ENCODE measurements at regions not wholly inside any gene's neighbourhood (a gene's known extent, or its start where the extent isn't known, plus 50 kb on each side); places are given as distances from the start of the nearest gene placed in this dataset.

DNA sequence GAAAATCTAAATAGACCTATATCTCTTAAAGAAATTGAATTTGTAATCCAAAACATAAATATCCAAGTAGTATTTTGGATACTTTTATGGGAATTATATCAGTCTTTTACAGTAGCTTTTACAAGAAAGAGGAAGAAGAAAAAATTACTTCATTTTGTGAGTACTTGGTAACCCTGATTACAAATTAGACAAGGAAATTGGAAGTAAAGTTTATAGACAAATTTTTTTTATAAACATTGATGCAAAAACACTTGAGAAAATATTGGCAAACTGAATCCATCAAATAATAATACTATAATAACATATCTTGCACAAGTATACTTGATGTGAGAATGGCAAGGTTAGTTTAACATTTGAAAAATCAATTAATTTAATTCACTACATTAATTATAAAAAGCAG is 954.1 kb upstream of the MIR17HG start:
- intact Hi-C loops (cut with DNase I) = no loop called here
- TF ChIP-seq, protein P1, sequence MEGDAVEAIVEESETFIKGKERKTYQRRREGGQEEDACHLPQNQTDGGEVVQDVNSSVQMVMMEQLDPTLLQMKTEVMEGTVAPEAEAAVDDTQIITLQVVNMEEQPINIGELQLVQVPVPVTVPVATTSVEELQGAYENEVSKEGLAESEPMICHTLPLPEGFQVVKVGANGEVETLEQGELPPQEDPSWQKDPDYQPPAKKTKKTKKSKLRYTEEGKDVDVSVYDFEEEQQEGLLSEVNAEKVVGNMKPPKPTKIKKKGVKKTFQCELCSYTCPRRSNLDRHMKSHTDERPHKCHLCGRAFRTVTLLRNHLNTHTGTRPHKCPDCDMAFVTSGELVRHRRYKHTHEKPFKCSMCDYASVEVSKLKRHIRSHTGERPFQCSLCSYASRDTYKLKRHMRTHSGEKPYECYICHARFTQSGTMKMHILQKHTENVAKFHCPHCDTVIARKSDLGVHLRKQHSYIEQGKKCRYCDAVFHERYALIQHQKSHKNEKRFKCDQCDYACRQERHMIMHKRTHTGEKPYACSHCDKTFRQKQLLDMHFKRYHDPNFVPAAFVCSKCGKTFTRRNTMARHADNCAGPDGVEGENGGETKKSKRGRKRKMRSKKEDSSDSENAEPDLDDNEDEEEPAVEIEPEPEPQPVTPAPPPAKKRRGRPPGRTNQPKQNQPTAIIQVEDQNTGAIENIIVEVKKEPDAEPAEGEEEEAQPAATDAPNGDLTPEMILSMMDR (IDR thresholded peaks at IDR 0.05) = no peak
- no peak for TF ChIP-seq POLR2A (IDR thresholded peaks at IDR 0.05)
- Histone ChIP-seq H3K27me3 (no peaks in the 10 kb centered on the region), H3K4me3 (no peak overlapping the region), H3K27ac (no peak overlapping the region), H3K4me1 (no peaks in the 10 kb centered on the region), H3K9me3 (peaks cover 0 to 4% (median 0%) of the 10 kb centered on the region in 4 donors), H3K36me3 (no peaks in the 10 kb centered on the region)
- DNase-seq (no peak), ATAC-seq (no peak)

DNA sequence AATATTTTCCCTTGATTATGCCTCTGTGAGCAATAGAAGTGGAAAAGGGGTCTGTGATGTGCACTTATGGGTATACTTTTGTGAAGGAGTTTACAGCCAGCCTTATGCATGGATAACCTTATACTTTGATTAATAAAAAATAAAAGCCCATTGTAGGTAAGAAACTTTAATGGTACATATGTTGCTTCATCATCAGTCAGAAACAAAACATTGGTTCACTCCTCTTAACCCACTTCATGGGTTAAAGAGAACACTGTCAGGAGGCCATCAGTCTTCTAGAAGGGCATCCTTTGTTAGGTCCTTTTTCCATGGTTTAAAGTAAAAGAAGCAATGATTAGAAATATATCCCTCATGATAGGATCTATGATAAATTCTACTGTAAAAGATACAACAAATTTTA is 952.1 kb upstream of the MIR17HG start:
- ATAC-seq = no peak
- H3K36me3 ChIP-seq = no peaks in the 10 kb centered on the region
- no peak overlapping the region for H3K4me3 ChIP-seq
- no peak overlapping the region for H3K27ac ChIP-seq
- H3K4me1 ChIP-seq = no peaks in the 10 kb centered on the region
- peaks cover 0 to 4% (median 0%) of the 10 kb centered on the region in 4 donors for H3K9me3 ChIP-seq
- no peaks in the 10 kb centered on the region for H3K27me3 ChIP-seq
- DNase-seq = no peak
- intact Hi-C loops (cut with DNase I) = no loop called here
- TF ChIP-seq POLR2A (IDR thresholded peaks at IDR 0.05) = no peak
- TF ChIP-seq, protein P1 (IDR thresholded peaks at IDR 0.05) = no peak

DNA sequence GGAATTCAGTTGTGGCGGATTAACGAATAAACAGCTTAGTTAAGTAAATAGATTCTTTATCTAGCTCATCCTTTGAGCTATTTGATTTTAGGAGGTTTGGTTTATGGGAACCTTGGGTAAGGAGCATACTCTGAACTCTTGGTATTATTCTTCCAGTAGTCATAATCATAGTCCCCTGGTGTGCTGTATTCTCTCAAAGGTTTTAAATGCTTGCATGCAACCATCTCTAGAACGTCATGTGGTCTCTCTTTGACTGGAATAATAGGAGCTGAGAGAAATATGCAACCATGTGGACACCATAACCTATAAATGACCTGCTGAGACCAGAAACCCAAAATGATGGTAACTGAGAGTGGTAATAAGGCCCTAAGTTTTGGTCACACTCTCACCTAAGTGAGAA is 951.6 kb upstream of the MIR17HG start:
- no peak overlapping the region for H3K27ac ChIP-seq
- TF ChIP-seq, protein P1 (IDR thresholded peaks at IDR 0.05) = no peak
- no peak for TF ChIP-seq POLR2A (IDR thresholded peaks at IDR 0.05)
- H3K9me3 ChIP-seq = peaks cover 0 to 3% (median 0%) of the 10 kb centered on the region in 4 donors
- H3K27me3 ChIP-seq = no peaks in the 10 kb centered on the region
- H3K4me3 ChIP-seq = no peak overlapping the region
- no peak for ATAC-seq
- 70% methylated on average over 3 of the region's 3 CpGs for WGBS (ENCODE audit: insufficient coverage, low coverage, low lambda C conversion rate, missing lambda C conversion rate)
- H3K4me1 ChIP-seq = no peaks in the 10 kb centered on the region
- DNase-seq = no peak
- no peaks in the 10 kb centered on the region for H3K36me3 ChIP-seq
- intact Hi-C loops (cut with DNase I) = no loop called here

DNA sequence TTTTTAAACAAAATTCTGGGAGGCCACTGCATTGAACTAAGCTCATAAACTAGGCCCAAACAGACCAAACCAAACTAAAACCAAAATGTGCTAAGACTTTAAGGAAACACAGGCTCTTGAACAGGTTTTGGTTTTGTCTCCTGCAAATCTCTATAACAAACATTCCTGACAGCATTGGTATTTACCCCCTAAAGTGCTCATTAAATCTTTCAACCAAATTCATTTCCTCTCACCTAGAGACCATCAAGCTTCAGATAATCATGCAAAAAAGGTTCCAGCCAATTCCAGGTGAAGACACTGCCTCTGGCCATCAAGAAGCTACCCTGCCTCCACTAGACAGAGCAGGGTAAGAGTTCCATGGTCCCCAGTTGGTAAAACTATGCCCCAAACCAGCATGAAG is 951.2 kb upstream of the MIR17HG start:
- intact Hi-C loops (cut with DNase I) = no loop called here

GRCh38 chr13:90397503-90397902 is 950.0 kb upstream of the MIR17HG start:
- WGBS (ENCODE audit: insufficient coverage, low coverage, low lambda C conversion rate, missing lambda C conversion rate) = 63% methylated on average over 4 of the region's 4 CpGs
- Histone ChIP-seq H3K4me3 (no peak overlapping the region), H3K9me3 (no peaks in the 10 kb centered on the region), H3K27ac (no peak overlapping the region), H3K27me3 (no peaks in the 10 kb centered on the region), H3K36me3 (no peaks in the 10 kb centered on the region), H3K4me1 (no peaks in the 10 kb centered on the region)
- DNase-seq (no peak), ATAC-seq (no peak)
- TF ChIP-seq, protein P1 (IDR thresholded peaks at IDR 0.05) = no peak
- TF ChIP-seq POLR2A (IDR thresholded peaks at IDR 0.05) = no peak
- intact Hi-C loops (cut with DNase I) = no loop called here

More for the DNA sequence above, 951.2 kb upstream of the MIR17HG start:
- ATAC-seq (no peak), DNase-seq (no peak)
- no peaks in the 10 kb centered on the region for H3K27me3 ChIP-seq
- H3K4me3 ChIP-seq = no peak overlapping the region
- H3K9me3 ChIP-seq = no peaks in the 10 kb centered on the region
- H3K4me1 ChIP-seq = no peaks in the 10 kb centered on the region
- no peak overlapping the region for H3K27ac ChIP-seq
- no peaks in the 10 kb centered on the region for H3K36me3 ChIP-seq
- TF ChIP-seq POLR2A (IDR thresholded peaks at IDR 0.05) = no peak
- TF ChIP-seq, protein P1 (IDR thresholded peaks at IDR 0.05) = no peak
